ENCODE measurements at regions not wholly inside any gene's neighbourhood (a gene's known extent, or its start where the extent isn't known, plus 50 kb on each side); places are given as distances from the start of the nearest gene placed in this dataset.

DNA sequence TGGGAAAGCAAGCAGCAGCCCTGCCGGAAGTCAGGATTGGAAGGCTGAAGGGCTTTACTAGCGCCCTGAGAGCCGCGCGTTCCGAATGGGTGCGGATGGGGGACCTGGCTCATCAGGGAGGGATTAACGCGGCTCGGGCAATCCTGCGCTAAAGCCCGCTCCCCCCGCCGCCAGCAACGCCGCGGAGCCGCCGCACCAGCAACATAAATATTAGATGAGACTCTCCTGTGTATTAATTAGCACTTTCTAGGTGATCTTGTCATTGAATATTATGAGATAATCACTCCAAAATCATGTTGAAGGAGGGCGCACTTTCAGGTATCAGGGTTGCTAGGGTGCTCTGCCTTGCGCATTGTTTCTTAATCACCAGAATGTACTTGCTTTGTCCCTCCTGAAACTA, 357.2 kb upstream of the FAM241A start (continued):
- TF ChIP-seq, protein P1, sequence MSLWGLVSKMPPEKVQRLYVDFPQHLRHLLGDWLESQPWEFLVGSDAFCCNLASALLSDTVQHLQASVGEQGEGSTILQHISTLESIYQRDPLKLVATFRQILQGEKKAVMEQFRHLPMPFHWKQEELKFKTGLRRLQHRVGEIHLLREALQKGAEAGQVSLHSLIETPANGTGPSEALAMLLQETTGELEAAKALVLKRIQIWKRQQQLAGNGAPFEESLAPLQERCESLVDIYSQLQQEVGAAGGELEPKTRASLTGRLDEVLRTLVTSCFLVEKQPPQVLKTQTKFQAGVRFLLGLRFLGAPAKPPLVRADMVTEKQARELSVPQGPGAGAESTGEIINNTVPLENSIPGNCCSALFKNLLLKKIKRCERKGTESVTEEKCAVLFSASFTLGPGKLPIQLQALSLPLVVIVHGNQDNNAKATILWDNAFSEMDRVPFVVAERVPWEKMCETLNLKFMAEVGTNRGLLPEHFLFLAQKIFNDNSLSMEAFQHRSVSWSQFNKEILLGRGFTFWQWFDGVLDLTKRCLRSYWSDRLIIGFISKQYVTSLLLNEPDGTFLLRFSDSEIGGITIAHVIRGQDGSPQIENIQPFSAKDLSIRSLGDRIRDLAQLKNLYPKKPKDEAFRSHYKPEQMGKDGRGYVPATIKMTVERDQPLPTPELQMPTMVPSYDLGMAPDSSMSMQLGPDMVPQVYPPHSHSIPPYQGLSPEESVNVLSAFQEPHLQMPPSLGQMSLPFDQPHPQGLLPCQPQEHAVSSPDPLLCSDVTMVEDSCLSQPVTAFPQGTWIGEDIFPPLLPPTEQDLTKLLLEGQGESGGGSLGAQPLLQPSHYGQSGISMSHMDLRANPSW (CRISPR knock-in tag; IDR thresholded peaks at IDR 0.05), result no peak
- no peak for TF ChIP-seq ZFP30 (CRISPR knock-in tag; IDR thresholded peaks at IDR 0.05; ENCODE audit: borderline replicate concordance)

DNA sequence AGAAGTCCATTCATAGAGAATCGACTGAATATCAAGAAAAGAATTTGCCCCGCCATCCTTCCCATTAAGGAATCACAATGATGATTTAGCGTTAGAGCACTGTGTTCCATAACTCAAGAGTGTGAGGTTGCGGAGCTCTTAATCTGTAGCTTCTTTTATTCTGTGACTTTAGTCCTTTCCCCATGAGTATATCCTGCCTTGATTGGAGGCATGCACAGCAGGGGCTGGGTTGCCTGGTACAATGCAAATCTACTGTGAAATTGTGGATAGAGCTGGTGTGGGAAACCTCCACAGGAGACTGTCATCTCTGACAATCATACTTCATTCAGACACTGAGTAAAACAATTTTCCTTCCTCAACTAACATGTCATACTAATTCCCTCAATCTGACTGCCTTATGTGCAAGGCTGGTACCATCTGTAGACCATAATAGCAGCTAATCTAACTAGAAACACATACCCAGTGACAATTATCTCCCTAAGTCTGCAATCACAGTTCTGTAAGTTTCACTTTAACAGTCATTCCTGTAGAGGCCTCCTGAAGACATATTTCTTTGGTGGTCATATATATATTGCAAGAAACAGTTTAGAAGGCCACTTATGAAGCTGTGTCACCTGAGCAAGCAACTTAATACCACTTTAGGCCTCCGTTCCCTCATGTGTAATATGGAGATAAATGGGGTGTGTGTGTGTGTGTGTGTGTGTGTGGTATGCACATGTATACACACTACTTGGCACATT, 355.2 kb upstream of the FAM241A start:
- ATAC-seq (no peak), FAIRE-seq (no peak), DNase-seq (ENCODE audit: extremely low read depth in 1 of 4, low spot score in 3 of 4) (no peak)
- ChIA-PET CTCF (ENCODE audit: low intra/inter-chr PET ratio) (no interaction called here), POLR2A (no interaction called here)
- Histone ChIP-seq H3K27ac (ENCODE audit: extremely low read depth, low read depth, low read length) (no peak overlapping the region), H3K9me3 (replicated peaks; ENCODE audit: control insufficient read depth, insufficient read depth, low read depth, low read length) (no peaks in the 10 kb centered on the region), H3K4me2 (ENCODE audit: insufficient read depth, low read length) (no peak overlapping the region), H3K9me1 (ENCODE audit: control insufficient read depth, insufficient read depth, low read length) (no peaks in the 10 kb centered on the region), H3K4me1 (replicated peaks in 1 of 2; ENCODE audit: control insufficient read depth in 2 of 2, insufficient read depth in 2 of 2, low read length in 2 of 2) (no peaks in the 10 kb centered on the region), H2AFZ (ENCODE audit: low read depth, low read length) (no peak overlapping the region), H4K20me1 (replicated peaks; ENCODE audit: control insufficient read depth, insufficient read depth, low read length) (no peaks in the 10 kb centered on the region), H3K36me3 (ENCODE audit: control insufficient read depth, insufficient read depth, low read length) (no peaks in the 10 kb centered on the region), H3K4me3 (no peak overlapping the region), H3K9ac (ENCODE audit: insufficient read depth in 1 of 2, low read depth in 2 of 2, low read length in 2 of 2) (no peak overlapping the region), H3K79me2 (ENCODE audit: control insufficient read depth, insufficient read depth, low read length) (no peaks in the 10 kb centered on the region), H3K27me3 (ENCODE audit: control insufficient read depth in 2 of 2, insufficient read depth in 2 of 2, low read length in 2 of 2) (no peaks in the 10 kb centered on the region)
- WGBS (ENCODE audit: insufficient coverage, low coverage, missing lambda C conversion rate), result 2% methylated on average over 5 of the region's 5 CpGs
- BruUV-seq (replicated peaks), result no TSS peak
- in situ Hi-C loops (cut with MboI), result no loop called here
- intact Hi-C loops (cut with micrococcal nuclease), result no loop called here
- TF ChIP-seq ZNF212 (CRISPR knock-in tag; IDR thresholded peaks at IDR 0.05) (no peak), MTF1 (CRISPR knock-in tag; IDR thresholded peaks at IDR 0.05; ENCODE audit: borderline replicate concordance) (no peak), CBX1 (IDR thresholded peaks at IDR 0.05; ENCODE audit: low read depth) (no peak), HNRNPH1 (optimal IDR thresholded peaks at IDR 0.05; ENCODE audit: low read depth, low read length) (no peak), PURB (CRISPR knock-in tag; IDR thresholded peaks at IDR 0.05; ENCODE audit: low read depth) (no peak), DIDO1 (tag; IDR thresholded peaks at IDR 0.05; ENCODE audit: low read depth) (no peak), ZNF217 (CRISPR knock-in tag; IDR thresholded peaks at IDR 0.05) (no peak), SRF (CRISPR knock-in tag; IDR thresholded peaks at IDR 0.05) (no peak), KDM1A (IDR thresholded peaks at IDR 0.05) (no peak)
- TF ChIP-seq, protein P2, sequence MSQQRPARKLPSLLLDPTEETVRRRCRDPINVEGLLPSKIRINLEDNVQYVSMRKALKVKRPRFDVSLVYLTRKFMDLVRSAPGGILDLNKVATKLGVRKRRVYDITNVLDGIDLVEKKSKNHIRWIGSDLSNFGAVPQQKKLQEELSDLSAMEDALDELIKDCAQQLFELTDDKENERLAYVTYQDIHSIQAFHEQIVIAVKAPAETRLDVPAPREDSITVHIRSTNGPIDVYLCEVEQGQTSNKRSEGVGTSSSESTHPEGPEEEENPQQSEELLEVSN (IDR thresholded peaks at IDR 0.05; ENCODE audit: borderline replicate concordance in 1 of 2, extremely low read depth in 1 of 2, insufficient read depth in 1 of 2, insufficient read length in 1 of 2, low read depth in 1 of 2, low read length in 1 of 2, poor library complexity in 1 of 2, severe bottlenecking in 1 of 2), result no peak
- TF ChIP-seq, protein P3, sequence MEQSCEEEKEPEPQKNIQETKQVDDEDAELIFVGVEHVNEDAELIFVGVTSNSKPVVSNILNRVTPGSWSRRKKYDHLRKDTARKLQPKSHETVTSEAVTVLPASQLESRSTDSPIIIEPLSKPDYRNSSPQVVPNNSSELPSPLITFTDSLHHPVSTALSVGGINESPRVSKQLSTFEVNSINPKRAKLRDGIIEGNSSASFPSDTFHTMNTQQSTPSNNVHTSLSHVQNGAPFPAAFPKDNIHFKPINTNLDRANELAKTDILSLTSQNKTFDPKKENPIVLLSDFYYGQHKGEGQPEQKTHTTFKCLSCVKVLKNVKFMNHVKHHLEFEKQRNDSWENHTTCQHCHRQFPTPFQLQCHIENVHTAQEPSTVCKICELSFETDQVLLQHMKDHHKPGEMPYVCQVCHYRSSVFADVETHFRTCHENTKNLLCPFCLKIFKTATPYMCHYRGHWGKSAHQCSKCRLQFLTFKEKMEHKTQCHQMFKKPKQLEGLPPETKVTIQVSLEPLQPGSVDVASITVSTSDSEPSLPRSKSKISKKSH (CRISPR knock-in tag; IDR thresholded peaks at IDR 0.05), result no peak
- TF ChIP-seq, protein P4, sequence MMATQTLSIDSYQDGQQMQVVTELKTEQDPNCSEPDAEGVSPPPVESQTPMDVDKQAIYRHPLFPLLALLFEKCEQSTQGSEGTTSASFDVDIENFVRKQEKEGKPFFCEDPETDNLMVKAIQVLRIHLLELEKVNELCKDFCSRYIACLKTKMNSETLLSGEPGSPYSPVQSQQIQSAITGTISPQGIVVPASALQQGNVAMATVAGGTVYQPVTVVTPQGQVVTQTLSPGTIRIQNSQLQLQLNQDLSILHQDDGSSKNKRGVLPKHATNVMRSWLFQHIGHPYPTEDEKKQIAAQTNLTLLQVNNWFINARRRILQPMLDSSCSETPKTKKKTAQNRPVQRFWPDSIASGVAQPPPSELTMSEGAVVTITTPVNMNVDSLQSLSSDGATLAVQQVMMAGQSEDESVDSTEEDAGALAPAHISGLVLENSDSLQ (IDR thresholded peaks at IDR 0.05), result no peak
